ENCODE measurements at regions not wholly inside any gene's neighbourhood (a gene's known extent, or its start where the extent isn't known, plus 50 kb on each side); places are given as distances from the start of the nearest gene placed in this dataset.
"Not testable (repeated sequence)": the region's sequence is repeated elsewhere in the genome, so short reads cannot be mapped to it uniquely, and the experiment has no call there.

DNA sequence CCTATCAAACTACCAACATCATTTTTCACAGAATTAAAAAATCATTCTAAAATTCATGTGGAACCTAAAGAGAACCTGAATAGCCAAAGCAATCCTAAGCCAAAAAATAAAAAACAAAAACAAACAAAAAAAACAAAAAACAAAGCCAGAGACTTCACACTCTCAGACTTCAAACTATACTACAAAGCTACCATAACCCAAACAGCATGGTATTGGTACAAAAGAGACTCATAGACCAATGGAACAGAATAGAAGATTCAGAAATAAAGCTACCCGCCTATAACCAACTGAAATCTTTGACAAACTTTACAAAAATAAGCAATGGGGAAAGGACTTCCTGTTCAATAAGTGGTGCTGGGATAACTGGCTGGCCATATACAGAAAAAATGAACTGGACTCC is 152.3 kb upstream of the SMIM31 start (continued):
- TF ChIP-seq, protein P1, sequence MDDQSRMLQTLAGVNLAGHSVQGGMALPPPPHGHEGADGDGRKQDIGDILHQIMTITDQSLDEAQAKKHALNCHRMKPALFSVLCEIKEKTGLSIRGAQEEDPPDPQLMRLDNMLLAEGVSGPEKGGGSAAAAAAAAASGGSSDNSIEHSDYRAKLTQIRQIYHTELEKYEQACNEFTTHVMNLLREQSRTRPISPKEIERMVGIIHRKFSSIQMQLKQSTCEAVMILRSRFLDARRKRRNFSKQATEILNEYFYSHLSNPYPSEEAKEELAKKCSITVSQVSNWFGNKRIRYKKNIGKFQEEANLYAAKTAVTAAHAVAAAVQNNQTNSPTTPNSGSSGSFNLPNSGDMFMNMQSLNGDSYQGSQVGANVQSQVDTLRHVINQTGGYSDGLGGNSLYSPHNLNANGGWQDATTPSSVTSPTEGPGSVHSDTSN (IDR thresholded peaks at IDR 0.05) = no peak
- no peak for TF ChIP-seq BHLHE40 (IDR thresholded peaks at IDR 0.05; ENCODE audit: low read depth, low read length)
- TF ChIP-seq RARB (CRISPR knock-in tag; IDR thresholded peaks at IDR 0.05) = no peak
- no peak for TF ChIP-seq JUN (IDR thresholded peaks at IDR 0.05)
- TF ChIP-seq NFE2L2 (conservative IDR thresholded peaks at IDR 0.05; ENCODE audit: low read length) = no peak
- no peak for TF ChIP-seq FOXS1 (CRISPR knock-in tag; IDR thresholded peaks at IDR 0.05)
- TF ChIP-seq RNF2 (IDR thresholded peaks at IDR 0.05; ENCODE audit: borderline replicate concordance, low read depth) = no peak
- no peak for TF ChIP-seq FOSL2 (IDR thresholded peaks at IDR 0.05)
- no peak for TF ChIP-seq FOSL2 (CRISPR knock-in tag; IDR thresholded peaks at IDR 0.05)
- TF ChIP-seq EHMT2 (IDR thresholded peaks at IDR 0.05; ENCODE audit: low read depth) = no peak
- TF ChIP-seq, protein P2, sequence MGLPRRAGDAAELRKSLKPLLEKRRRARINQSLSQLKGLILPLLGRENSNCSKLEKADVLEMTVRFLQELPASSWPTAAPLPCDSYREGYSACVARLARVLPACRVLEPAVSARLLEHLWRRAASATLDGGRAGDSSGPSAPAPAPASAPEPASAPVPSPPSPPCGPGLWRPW (IDR thresholded peaks at IDR 0.05) = no peak
- TF ChIP-seq, protein P3, sequence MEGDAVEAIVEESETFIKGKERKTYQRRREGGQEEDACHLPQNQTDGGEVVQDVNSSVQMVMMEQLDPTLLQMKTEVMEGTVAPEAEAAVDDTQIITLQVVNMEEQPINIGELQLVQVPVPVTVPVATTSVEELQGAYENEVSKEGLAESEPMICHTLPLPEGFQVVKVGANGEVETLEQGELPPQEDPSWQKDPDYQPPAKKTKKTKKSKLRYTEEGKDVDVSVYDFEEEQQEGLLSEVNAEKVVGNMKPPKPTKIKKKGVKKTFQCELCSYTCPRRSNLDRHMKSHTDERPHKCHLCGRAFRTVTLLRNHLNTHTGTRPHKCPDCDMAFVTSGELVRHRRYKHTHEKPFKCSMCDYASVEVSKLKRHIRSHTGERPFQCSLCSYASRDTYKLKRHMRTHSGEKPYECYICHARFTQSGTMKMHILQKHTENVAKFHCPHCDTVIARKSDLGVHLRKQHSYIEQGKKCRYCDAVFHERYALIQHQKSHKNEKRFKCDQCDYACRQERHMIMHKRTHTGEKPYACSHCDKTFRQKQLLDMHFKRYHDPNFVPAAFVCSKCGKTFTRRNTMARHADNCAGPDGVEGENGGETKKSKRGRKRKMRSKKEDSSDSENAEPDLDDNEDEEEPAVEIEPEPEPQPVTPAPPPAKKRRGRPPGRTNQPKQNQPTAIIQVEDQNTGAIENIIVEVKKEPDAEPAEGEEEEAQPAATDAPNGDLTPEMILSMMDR (IDR thresholded peaks at IDR 0.05) = no peak

DNA sequence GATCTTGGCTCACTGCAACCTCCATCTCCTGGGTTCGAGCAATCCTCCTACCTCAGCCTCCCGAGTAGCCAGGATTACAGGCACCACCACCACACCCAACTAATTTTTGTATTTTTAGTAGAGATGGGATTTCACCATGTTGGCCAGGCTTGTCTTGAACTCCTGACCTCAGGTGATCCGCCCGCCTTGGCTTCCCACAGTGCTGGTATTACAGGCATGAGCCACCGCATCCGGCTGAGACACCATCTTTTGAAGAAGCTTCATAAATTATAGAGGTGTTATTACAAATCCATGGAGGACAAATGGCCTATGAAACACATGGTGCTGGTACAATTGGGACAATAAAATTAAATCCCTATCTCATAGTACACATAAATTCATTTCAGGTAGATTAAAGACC is 148.1 kb upstream of the SMIM31 start:
- H3K4me1 ChIP-seq; DNase-seq (ENCODE audit: low read depth in 1 of 2, low spot score in 1 of 2); H3K27ac ChIP-seq; CTCF ChIA-PET; H3K9me3 ChIP-seq; POLR2A ChIA-PET; ATAC-seq; H3K4me3 ChIP-seq; FAIRE-seq; H3K4me2 ChIP-seq: not testable (repeated sequence)
- 28% methylated on average over 6 of the region's 6 CpGs for WGBS (ENCODE audit: missing lambda C conversion rate)

DNA sequence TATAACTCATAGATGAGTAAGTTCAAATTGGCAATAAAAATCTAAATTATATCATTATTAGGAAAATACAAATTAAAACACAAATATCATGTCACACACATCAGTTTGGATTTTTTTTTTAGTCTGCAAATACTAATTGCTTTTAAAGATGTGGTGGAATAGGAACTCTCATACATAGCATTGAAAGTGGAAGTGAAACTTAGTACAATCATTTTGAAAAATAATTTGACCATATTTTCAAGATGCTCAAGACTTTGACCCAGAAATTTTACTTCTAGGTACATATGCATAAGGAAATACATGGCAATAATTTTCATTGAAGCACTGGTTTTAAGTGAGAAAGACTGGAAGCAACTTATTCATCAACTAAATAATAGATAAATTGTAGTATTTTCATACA is 147.5 kb upstream of the SMIM31 start:
- no peaks in the 10 kb centered on the region for H3K9me3 ChIP-seq
- H3K27ac ChIP-seq = no peak overlapping the region
- TF ChIP-seq HOXA7 (CRISPR knock-in tag; IDR thresholded peaks at IDR 0.05) = no peak
- no peak for TF ChIP-seq BHLHE40 (IDR thresholded peaks at IDR 0.05; ENCODE audit: low read depth, low read length)
- TF ChIP-seq KDM5A (IDR thresholded peaks at IDR 0.05) = no peak
- TF ChIP-seq, protein P4, sequence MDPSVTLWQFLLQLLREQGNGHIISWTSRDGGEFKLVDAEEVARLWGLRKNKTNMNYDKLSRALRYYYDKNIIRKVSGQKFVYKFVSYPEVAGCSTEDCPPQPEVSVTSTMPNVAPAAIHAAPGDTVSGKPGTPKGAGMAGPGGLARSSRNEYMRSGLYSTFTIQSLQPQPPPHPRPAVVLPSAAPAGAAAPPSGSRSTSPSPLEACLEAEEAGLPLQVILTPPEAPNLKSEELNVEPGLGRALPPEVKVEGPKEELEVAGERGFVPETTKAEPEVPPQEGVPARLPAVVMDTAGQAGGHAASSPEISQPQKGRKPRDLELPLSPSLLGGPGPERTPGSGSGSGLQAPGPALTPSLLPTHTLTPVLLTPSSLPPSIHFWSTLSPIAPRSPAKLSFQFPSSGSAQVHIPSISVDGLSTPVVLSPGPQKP (IDR thresholded peaks at IDR 0.05; ENCODE audit: low read depth, low read length) = no peak
- no peak for TF ChIP-seq ZSCAN20 (CRISPR knock-in tag; IDR thresholded peaks at IDR 0.05)
- TF ChIP-seq, protein P5, sequence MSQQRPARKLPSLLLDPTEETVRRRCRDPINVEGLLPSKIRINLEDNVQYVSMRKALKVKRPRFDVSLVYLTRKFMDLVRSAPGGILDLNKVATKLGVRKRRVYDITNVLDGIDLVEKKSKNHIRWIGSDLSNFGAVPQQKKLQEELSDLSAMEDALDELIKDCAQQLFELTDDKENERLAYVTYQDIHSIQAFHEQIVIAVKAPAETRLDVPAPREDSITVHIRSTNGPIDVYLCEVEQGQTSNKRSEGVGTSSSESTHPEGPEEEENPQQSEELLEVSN (IDR thresholded peaks at IDR 0.05; ENCODE audit: borderline replicate concordance, low read depth) = no peak
- no peak for TF ChIP-seq HOXB5 (CRISPR knock-in tag; IDR thresholded peaks at IDR 0.05)
- no peak for TF ChIP-seq CHD2 (IDR thresholded peaks at IDR 0.05; ENCODE audit: low read length, partially characterized antibody)
- no peak for TF ChIP-seq NFE2L2 (conservative IDR thresholded peaks at IDR 0.05; ENCODE audit: low read length)
- no peak for TF ChIP-seq PHF8 (IDR thresholded peaks at IDR 0.05; ENCODE audit: borderline replicate concordance, low read depth)
- DNase-seq (ENCODE audit: low read depth in 1 of 2, low spot score in 1 of 2) (no peak), ATAC-seq (no peak), FAIRE-seq (no peak)
- ChIA-PET POLR2A (no interaction called here), CTCF (no interaction called here)
- no peak overlapping the region for H3K4me3 ChIP-seq
- no peak overlapping the region for H3K4me2 ChIP-seq
- no peaks in the 10 kb centered on the region for H3K4me1 ChIP-seq

Measured in A549 (cell line).